SK-N-SH treated with all-trans-retinoic acid at 6 μM for 48 hours (cell line): ENCODE measurements at regions not wholly inside any gene's neighbourhood (a gene's known extent, or its start where the extent isn't known, plus 50 kb on each side); places are given as distances from the start of the nearest gene placed in this dataset.
A peak's percentile ranks its signal among the peaks of the same experiment; 100 is the strongest.

Source experiments
- ATAC-seq: fragments of 200-7000 bp; cut with Tn5 transposase; 3 replicates; pipeline ENCODE4 v1.9.1; 2020; ENCODE audit warnings: mild to moderate bottlenecking, moderate library complexity
- ESRRG ChIP-seq: fragments of 250-450 bp; sonication (Bioruptor Pico); IDR thresholded peaks from 2 replicates; pipeline ENCODE4 v1.6.1; 2021; ENCODE audit warnings: mild to moderate bottlenecking
- GLIS3 ChIP-seq: fragments of 250-450 bp; sonication (Bioruptor Pico); IDR thresholded peaks from 2 replicates; pipeline ENCODE4 v1.5.0; 2020; ENCODE audit warnings: mild to moderate bottlenecking, moderate library complexity
- ISL1 ChIP-seq: fragments of 250-450 bp; sonication (Bioruptor Pico); IDR thresholded peaks from 2 replicates; pipeline ENCODE4 v2.1.2; 2022; ENCODE audit warnings: mild to moderate bottlenecking, moderate library complexity
- SNAI2 ChIP-seq: fragments of 250-450 bp; sonication (Bioruptor Pico); IDR thresholded peaks from 2 replicates; pipeline ENCODE4 v1.5.0; 2020; ENCODE audit warnings: mild to moderate bottlenecking, moderate library complexity
- TCF4 ChIP-seq: fragments of 250-450 bp; sonication (Bioruptor Pico); IDR thresholded peaks from 2 replicates; pipeline ENCODE4 v1.8.0; 2021; ENCODE audit warnings: mild to moderate bottlenecking, moderate library complexity, borderline replicate concordance
- TOX ChIP-seq: fragments of 250-450 bp; sonication (Bioruptor Pico); IDR thresholded peaks from 2 replicates; pipeline ENCODE4 v1.8.0; 2021; ENCODE audit warnings: mild to moderate bottlenecking, moderate library complexity, borderline replicate concordance
- ZC3H10 ChIP-seq: fragments of 250-450 bp; sonication (Bioruptor Pico); IDR thresholded peaks from 2 replicates; pipeline ENCODE4 v1.5.1; 2021; ENCODE audit warnings: mild to moderate bottlenecking, moderate library complexity
- ZFP3 ChIP-seq: fragments of 250-450 bp; sonication (Bioruptor Pico); IDR thresholded peaks from 2 replicates; pipeline ENCODE4 v1.5.0; 2020; ENCODE audit warnings: mild to moderate bottlenecking, moderate library complexity
- ZNF565 ChIP-seq: fragments of 450-650 bp; formaldehyde crosslinking; conservative IDR thresholded peaks from 2 replicates; pipeline ENCODE4 v1.5.0; 2020; ENCODE audit warnings: low read depth, mild to moderate bottlenecking, moderate library complexity
- ZNF70 ChIP-seq: fragments of 450-650 bp; formaldehyde crosslinking; IDR thresholded peaks from 2 replicates; pipeline ENCODE4 v1.5.0; 2020; ENCODE audit warnings: mild to moderate bottlenecking, moderate library complexity
- ZNF8 ChIP-seq: fragments of 450-650 bp; formaldehyde crosslinking; IDR thresholded peaks from 2 replicates; pipeline ENCODE4 v1.5.0; 2020; ENCODE audit warnings: mild to moderate bottlenecking, moderate library complexity
- TF ChIP-seq, protein P1 (sequence below): fragments of 250-450 bp; sonication (Bioruptor Pico); IDR thresholded peaks from 2 replicates; pipeline ENCODE4 v1.5.0; 2020; ENCODE audit warnings: mild to moderate bottlenecking, moderate library complexity
- TF ChIP-seq, protein P2 (sequence below): fragments of 250-450 bp; sonication (Bioruptor Pico); IDR thresholded peaks from 2 replicates; pipeline ENCODE4 v1.5.1; 2020; ENCODE audit warnings: low read depth, mild to moderate bottlenecking, moderate library complexity
- TF ChIP-seq, protein P3 (sequence below): fragments of 250-450 bp; sonication (Bioruptor Pico); IDR thresholded peaks from 2 replicates; pipeline ENCODE4 v1.5.1; 2021; ENCODE audit warnings: mild to moderate bottlenecking, moderate library complexity

DNA sequence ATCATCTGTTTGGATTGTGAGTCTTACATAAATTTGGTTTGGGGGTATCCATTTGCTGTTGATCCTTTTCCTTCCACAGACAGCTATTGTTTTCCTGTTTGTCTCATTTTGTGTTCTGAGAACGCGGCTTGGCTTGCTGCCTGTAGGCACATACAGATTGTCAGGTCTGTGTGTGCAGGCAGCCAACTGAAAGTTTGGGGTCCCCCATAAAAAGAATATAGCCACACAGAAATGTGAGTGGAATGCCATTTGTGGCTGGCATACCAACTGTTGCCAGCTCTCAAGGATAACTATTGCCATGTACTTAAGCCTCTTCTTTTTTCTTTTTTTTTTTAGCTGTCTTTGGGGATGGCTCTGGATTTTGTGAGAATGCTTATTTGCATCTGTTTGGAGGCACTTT lies 1308.0 kb downstream of the ROBO1 start (continued):
- TF ChIP-seq, protein P1, sequence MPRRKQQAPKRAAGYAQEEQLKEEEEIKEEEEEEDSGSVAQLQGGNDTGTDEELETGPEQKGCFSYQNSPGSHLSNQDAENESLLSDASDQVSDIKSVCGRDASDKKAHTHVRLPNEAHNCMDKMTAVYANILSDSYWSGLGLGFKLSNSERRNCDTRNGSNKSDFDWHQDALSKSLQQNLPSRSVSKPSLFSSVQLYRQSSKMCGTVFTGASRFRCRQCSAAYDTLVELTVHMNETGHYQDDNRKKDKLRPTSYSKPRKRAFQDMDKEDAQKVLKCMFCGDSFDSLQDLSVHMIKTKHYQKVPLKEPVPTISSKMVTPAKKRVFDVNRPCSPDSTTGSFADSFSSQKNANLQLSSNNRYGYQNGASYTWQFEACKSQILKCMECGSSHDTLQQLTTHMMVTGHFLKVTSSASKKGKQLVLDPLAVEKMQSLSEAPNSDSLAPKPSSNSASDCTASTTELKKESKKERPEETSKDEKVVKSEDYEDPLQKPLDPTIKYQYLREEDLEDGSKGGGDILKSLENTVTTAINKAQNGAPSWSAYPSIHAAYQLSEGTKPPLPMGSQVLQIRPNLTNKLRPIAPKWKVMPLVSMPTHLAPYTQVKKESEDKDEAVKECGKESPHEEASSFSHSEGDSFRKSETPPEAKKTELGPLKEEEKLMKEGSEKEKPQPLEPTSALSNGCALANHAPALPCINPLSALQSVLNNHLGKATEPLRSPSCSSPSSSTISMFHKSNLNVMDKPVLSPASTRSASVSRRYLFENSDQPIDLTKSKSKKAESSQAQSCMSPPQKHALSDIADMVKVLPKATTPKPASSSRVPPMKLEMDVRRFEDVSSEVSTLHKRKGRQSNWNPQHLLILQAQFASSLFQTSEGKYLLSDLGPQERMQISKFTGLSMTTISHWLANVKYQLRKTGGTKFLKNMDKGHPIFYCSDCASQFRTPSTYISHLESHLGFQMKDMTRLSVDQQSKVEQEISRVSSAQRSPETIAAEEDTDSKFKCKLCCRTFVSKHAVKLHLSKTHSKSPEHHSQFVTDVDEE (CRISPR knock-in tag): no peak
- no peak for TF ChIP-seq TOX (CRISPR knock-in tag)
- no peak for TF ChIP-seq ESRRG
- TF ChIP-seq TCF4 (CRISPR knock-in tag): no peak

DNA sequence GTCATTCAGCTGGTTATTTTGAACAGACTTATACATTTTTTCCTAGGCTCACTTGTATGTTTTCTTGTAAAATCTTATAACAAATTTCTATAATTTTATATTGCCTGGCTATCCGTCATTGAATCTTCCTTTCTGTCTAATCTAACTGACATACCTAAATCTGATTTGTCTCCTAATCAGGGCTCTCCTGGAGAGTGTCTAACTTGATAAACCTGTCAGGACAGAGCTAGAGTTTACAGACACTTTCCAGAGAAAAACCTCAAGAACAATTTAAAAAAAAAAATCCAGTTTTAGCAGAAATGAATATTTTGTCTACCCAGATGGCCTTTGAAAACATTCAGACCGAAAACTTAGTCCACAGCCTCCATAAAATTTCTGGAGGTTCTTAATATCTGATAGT lies 1305.8 kb downstream of the ROBO1 start:
- 0 out of 2 replicates have a peak, but pooled peaks have one; percentile 18 for TF ChIP-seq ISL1
- no peak for TF ChIP-seq ZNF70
- no peak for TF ChIP-seq ZC3H10
- ATAC-seq: no peak

DNA sequence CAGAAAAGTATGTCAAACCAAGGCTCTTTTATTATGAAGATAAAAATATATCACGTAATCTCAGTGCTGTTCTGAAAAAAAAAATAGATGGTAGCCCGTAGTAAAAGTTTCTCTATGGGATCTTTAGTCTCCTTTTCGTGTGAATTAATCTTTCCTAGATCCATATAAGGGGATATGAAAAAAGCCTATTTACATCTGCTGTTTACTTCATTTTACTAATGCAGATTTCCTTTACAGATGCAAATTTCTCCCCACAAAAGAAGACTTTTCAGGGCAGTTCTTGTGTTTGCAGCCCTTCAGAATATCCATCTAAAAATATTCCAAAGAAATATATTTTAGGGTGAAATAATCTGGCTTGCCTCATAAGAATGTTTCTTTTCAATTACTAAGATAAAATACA lies 1291.7 kb downstream of the ROBO1 start:
- ATAC-seq: no peak
- TF ChIP-seq TOX (CRISPR knock-in tag) (no peak), ZNF565 (no peak), ZNF8 (no peak), SNAI2 (CRISPR knock-in tag) (no peak), GLIS3 (CRISPR knock-in tag) (no peak), ZC3H10 (no peak)
- TF ChIP-seq, protein P2, sequence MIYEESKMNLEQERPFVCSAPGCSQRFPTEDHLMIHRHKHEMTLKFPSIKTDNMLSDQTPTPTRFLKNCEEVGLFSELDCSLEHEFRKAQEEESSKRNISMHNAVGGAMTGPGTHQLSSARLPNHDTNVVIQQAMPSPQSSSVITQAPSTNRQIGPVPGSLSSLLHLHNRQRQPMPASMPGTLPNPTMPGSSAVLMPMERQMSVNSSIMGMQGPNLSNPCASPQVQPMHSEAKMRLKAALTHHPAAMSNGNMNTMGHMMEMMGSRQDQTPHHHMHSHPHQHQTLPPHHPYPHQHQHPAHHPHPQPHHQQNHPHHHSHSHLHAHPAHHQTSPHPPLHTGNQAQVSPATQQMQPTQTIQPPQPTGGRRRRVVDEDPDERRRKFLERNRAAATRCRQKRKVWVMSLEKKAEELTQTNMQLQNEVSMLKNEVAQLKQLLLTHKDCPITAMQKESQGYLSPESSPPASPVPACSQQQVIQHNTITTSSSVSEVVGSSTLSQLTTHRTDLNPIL (CRISPR knock-in tag): no peak
- TF ChIP-seq, protein P3, sequence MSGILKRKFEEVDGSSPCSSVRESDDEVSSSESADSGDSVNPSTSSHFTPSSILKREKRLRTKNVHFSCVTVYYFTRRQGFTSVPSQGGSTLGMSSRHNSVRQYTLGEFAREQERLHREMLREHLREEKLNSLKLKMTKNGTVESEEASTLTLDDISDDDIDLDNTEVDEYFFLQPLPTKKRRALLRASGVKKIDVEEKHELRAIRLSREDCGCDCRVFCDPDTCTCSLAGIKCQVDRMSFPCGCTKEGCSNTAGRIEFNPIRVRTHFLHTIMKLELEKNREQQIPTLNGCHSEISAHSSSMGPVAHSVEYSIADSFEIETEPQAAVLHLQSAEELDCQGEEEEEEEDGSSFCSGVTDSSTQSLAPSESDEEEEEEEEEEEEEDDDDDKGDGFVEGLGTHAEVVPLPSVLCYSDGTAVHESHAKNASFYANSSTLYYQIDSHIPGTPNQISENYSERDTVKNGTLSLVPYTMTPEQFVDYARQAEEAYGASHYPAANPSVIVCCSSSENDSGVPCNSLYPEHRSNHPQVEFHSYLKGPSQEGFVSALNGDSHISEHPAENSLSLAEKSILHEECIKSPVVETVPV (CRISPR knock-in tag): no peak
- TF ChIP-seq, protein P1 (CRISPR knock-in tag): no peak

DNA sequence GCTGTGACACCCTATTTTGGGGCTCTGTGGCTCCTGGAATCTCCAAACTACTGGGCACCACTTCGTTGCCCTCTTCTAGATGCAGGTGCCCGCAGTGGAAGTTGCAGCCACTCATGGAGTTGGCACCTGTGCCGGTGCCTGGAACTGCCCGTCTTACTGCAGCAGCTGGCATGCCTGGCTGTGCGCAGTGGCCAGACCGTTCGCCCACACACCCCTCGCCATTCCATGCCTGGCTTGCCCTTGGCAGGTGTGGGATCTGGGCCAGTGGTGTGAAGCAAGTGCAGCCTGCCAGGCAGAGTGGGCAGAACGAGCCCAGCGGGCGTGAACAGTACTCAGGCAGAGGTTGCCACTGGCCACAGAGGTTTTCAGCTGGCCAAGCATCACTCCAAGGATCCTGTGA lies 1286.7 kb downstream of the ROBO1 start:
- TF ChIP-seq, protein P1 (CRISPR knock-in tag): no peak
- TF ChIP-seq ZC3H10 (no peak), TOX (CRISPR knock-in tag) (no peak), ZNF70 (no peak), ISL1 (no peak), ZFP3 (CRISPR knock-in tag) (no peak)
- TF ChIP-seq, protein P2 (CRISPR knock-in tag): no peak
- no peak for ATAC-seq
